ENCODE measurements at regions not wholly inside any gene's neighbourhood (a gene's known extent, or its start where the extent isn't known, plus 50 kb on each side); places are given as distances from the start of the nearest gene placed in this dataset.

- TF ChIP-seq EZH2 (IDR thresholded peaks at IDR 0.05; ENCODE audit: low read length, missing control alignments), result no peak
- TF ChIP-seq CTCF (conservative IDR thresholded peaks at IDR 0.05 in 1 of 2, IDR thresholded peaks at IDR 0.05 in 1 of 2; ENCODE audit: low read depth in 1 of 2, low read length in 2 of 2), result no peak
These were observed 135.9 kb downstream of the GPCPD1 start for GRCh38 chr20:5474646-5475550.
